Thyroid gland (tissue), 4 donors: ENCODE measurements at regions not wholly inside any gene's neighbourhood (a gene's known extent, or its start where the extent isn't known, plus 50 kb on each side); places are given as distances from the start of the nearest gene placed in this dataset.

Experiments
- DNase-seq, 2 donors: peaks; one replicate each; pipeline ENCODE4 v3.0.0-alpha.2; 2019
- H3K27ac ChIP-seq, 3 donors: fragments of 200-600 bp; sonication (generic); 1 replicate in 2 of 3; 2 replicates in 1 of 3; pipeline ENCODE4 v1.5.1; 2016 to 2019; ENCODE audit warnings: mild to moderate bottlenecking in 1 of 3, moderate library complexity in 1 of 3
- H3K27me3 ChIP-seq: fragments of 200-600 bp; sonication (generic); one replicate; pipeline ENCODE4 v1.5.1; 2019
- H3K36me3 ChIP-seq, 2 donors: fragments of 200-600 bp; sonication (generic); one replicate each; pipeline ENCODE4 v1.5.1; 2016 to 2019
- H3K4me1 ChIP-seq, 2 donors: fragments of 200-600 bp; sonication (generic); one replicate each; pipeline ENCODE4 v1.5.1; 2017 to 2019
- H3K4me3 ChIP-seq, 3 donors: fragments of 200-600 bp; sonication (generic); replicated peaks in 1 of 3; 1 replicate in 2 of 3; 2 replicates in 1 of 3; pipeline ENCODE4 v1.5.1; 2016; ENCODE audit warnings: mild to moderate bottlenecking in 1 of 3
- H3K9me3 ChIP-seq: fragments of 200-600 bp; sonication (generic); one replicate; pipeline ENCODE4 v1.5.1; 2017
- POLR2A ChIP-seq, 2 donors: fragments of 450-650 bp; IDR thresholded peaks; one replicate each; pipeline ENCODE4 v1.6.1; 2017; ENCODE audit warnings: antibody characterized with exemption in 2 of 2, mild to moderate bottlenecking in 2 of 2, moderate library complexity in 1 of 2
- WGBS, 2 donors: methylation state at CpG; one replicate each; pipeline ENCODE4 v1.1.5; 2017; 5-methylcytosine and 5-hydroxymethylcytosine counted together
- intact Hi-C: fragments of 100-400 bp; cut with DNase I; formaldehyde crosslinking; loops from one replicate; pipeline ENCODE4 v1.15.1; 2023
- TF ChIP-seq, protein P1 (sequence below), 6 experiments: fragments of 200-600 bp in 3 of 6; fragments of 450-650 bp in 3 of 6; sonication (generic) in 3 of 6; IDR thresholded peaks; one replicate each; pipeline ENCODE4 v1.5.1; 2016 to 2019; ENCODE audit warnings: antibody characterized with exemption in 6 of 6, mild to moderate bottlenecking in 2 of 6, inconsistent platforms in 1 of 6, moderate library complexity in 1 of 6

GRCh38 chr1:71312545-71312944 is 231.7 kb upstream of the ZRANB2 start:
- no peaks in the 10 kb centered on the region for H3K36me3 ChIP-seq
- intact Hi-C loops: no loop called here
- TF ChIP-seq, protein P1, sequence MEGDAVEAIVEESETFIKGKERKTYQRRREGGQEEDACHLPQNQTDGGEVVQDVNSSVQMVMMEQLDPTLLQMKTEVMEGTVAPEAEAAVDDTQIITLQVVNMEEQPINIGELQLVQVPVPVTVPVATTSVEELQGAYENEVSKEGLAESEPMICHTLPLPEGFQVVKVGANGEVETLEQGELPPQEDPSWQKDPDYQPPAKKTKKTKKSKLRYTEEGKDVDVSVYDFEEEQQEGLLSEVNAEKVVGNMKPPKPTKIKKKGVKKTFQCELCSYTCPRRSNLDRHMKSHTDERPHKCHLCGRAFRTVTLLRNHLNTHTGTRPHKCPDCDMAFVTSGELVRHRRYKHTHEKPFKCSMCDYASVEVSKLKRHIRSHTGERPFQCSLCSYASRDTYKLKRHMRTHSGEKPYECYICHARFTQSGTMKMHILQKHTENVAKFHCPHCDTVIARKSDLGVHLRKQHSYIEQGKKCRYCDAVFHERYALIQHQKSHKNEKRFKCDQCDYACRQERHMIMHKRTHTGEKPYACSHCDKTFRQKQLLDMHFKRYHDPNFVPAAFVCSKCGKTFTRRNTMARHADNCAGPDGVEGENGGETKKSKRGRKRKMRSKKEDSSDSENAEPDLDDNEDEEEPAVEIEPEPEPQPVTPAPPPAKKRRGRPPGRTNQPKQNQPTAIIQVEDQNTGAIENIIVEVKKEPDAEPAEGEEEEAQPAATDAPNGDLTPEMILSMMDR (IDR thresholded peaks at IDR 0.05): no peak
- no peak for TF ChIP-seq POLR2A (IDR thresholded peaks at IDR 0.05)
- H3K4me1 ChIP-seq: no peaks in the 10 kb centered on the region
- no peaks in the 10 kb centered on the region for H3K9me3 ChIP-seq
- H3K27me3 ChIP-seq: no peaks in the 10 kb centered on the region
- 62 to 68% methylated on average over 2 of the region's 2 CpGs for WGBS, 2 donors
- H3K27ac ChIP-seq: no peak overlapping the region
- no peak for DNase-seq
- no peak overlapping the region for H3K4me3 ChIP-seq

GRCh38 chr1:71311376-71311775 is 230.5 kb upstream of the ZRANB2 start:
- intact Hi-C loops: no loop called here
- DNase-seq: no peak
- Histone ChIP-seq H3K36me3 (no peaks in the 10 kb centered on the region), H3K27ac (no peak overlapping the region), H3K4me1 (no peaks in the 10 kb centered on the region), H3K4me3 (no peak overlapping the region), H3K27me3 (no peaks in the 10 kb centered on the region), H3K9me3 (no peaks in the 10 kb centered on the region)
- no peak for TF ChIP-seq POLR2A (IDR thresholded peaks at IDR 0.05)
- TF ChIP-seq, protein P1 (IDR thresholded peaks at IDR 0.05): no peak
- 53 to 69% methylated on average over 1 of the region's 1 CpG for WGBS, 2 donors

- intact Hi-C loops: no loop called here
- Histone ChIP-seq H3K36me3 (no peaks in the 10 kb centered on the region), H3K27ac (no peak overlapping the region), H3K4me1 (no peaks in the 10 kb centered on the region), H3K9me3 (no peaks in the 10 kb centered on the region), H3K4me3 (no peak overlapping the region), H3K27me3 (no peaks in the 10 kb centered on the region)
- TF ChIP-seq, protein P1 (IDR thresholded peaks at IDR 0.05): no peak
- TF ChIP-seq POLR2A (IDR thresholded peaks at IDR 0.05): no peak
- DNase-seq: no peak
Measured at GRCh38 chr1:71307451-71307850, 226.6 kb upstream of the ZRANB2 start.

- no peaks in the 10 kb centered on the region for H3K27me3 ChIP-seq
- no peak for TF ChIP-seq POLR2A (IDR thresholded peaks at IDR 0.05)
- TF ChIP-seq, protein P1 (IDR thresholded peaks at IDR 0.05): no peak
- no peaks in the 10 kb centered on the region for H3K36me3 ChIP-seq
- no peaks in the 10 kb centered on the region for H3K4me1 ChIP-seq
- H3K9me3 ChIP-seq: no peaks in the 10 kb centered on the region
- no peak overlapping the region for H3K4me3 ChIP-seq
- intact Hi-C loops: no loop called here
- no peak for DNase-seq
- H3K27ac ChIP-seq: no peak overlapping the region
- 50 to 54% methylated on average over 3 of the region's 3 CpGs for WGBS, 2 donors
Measured at GRCh38 chr1:71304125-71304524, 223.3 kb upstream of the ZRANB2 start.

GRCh38 chr1:71303617-71304041 is 222.8 kb upstream of the ZRANB2 start:
- TF ChIP-seq, protein P1 (IDR thresholded peaks at IDR 0.05): no peak
- no peak for TF ChIP-seq POLR2A (IDR thresholded peaks at IDR 0.05)
- Histone ChIP-seq H3K36me3 (no peaks in the 10 kb centered on the region), H3K27me3 (no peaks in the 10 kb centered on the region), H3K9me3 (no peaks in the 10 kb centered on the region), H3K27ac (no peak overlapping the region), H3K4me3 (no peak overlapping the region), H3K4me1 (no peaks in the 10 kb centered on the region)
- DNase-seq: no peak
- 64 to 71% methylated on average over 4 of the region's 4 CpGs for WGBS, 2 donors
- intact Hi-C loops: no loop called here
